Stimulated activated CD4-positive, alpha-beta T cell treated with anti-CD3 and anti-CD28 coated beads, Interleukin-1b, Interleukin-23, amount 100 ng/mL, for 4 hours (primary cell): ENCODE measurements at regions not wholly inside any gene's neighbourhood (a gene's known extent, or its start where the extent isn't known, plus 50 kb on each side); places are given as distances from the start of the nearest gene placed in this dataset.
"Not testable (repeated sequence)": the region's sequence is repeated elsewhere in the genome, so short reads cannot be mapped to it uniquely, and the experiment has no call there.

ENCODE experiments used
- DNase-seq, 2 donors: peaks; one replicate each; pipeline ENCODE4 v3.0.0-alpha.2; 2020; ENCODE audit warnings: low read depth in 2 of 2

DNA sequence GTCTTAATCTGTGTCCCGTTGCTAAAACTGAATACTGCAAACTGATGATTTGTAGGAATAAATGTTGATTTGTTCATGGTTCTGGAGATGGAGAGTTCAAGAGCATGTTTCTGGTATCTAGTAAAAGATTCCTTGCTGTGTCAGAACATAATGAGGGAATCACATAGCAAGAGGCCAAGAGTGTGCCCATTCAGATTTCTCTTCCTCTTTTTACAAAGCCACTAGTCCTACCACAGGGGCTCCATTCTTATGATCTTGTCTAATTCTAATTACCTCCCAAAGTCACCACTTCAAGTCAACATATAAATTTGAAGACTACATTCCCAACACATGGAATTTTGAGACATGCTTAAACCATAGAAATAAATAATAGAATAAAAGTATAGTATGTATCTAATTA, 608.8 kb upstream of the EPHA5 start:
- no peak for DNase-seq

DNA sequence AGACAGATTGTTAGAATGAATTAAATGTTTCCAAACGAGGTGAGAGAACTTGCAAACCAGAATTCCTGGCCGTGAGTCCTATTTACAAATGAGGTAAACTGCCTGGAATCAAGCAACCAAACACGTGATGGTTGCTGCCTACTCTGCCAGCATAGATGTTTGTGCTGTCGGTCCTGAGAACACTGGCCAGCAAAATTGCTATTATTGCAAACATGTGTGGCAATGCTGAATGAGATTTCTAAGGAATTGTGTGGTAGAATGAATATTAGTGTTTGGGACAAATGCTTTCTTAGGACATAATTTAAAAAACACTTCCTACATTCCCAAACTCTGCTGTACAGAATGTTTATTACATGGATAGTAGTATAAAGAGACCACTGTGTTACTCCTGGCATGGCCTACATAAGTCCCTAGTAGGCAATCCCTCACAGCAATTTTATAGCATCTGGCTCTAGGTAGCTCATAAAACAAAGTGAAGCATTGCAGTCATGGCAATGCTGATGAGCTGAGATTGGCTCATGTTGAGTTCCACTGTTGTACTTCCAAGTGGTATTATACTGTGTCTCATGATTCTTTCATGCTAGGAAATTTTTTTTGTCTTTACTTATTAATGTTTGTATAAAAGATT, 605.2 kb upstream of the EPHA5 start:
- no peak for DNase-seq

DNA sequence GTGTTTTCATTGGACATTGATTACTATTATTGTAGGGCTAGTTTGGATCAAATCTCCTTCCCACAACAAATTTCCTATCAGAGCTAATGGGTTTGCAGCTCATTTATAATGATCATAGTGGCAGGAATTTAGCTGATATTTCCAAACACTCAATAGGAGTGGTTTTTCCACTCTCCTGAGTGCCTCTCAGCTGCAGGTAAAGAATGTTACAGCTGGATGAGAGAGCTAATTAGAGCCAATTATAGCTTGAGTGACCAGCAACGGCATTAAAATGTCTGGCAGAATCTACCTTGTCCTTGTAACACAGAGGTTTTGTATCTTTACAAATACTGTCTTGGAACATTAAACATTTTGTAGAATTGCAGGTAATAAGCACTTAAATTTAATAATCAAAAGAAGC, 602.8 kb upstream of the EPHA5 start:
- DNase-seq: no peak

DNA sequence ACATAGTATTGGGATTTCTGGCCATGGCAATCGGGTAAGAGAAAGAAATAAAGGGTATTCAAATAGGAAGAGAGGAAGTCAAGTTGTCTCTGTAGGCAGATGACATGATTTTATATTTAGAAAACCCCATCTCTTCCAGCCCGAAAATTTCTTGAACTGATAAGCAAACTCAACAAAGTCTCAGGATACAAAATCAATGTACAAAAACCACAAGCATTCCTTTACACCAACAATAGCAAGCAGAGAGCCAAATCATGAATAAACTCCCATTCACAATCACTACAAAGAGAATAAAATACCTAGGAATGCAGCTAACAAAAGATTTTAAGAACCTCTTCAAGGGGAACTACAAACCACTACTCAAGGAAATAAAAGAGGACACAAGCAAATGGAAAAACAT, 600.1 kb upstream of the EPHA5 start:
- not testable (repeated sequence) for DNase-seq

DNA sequence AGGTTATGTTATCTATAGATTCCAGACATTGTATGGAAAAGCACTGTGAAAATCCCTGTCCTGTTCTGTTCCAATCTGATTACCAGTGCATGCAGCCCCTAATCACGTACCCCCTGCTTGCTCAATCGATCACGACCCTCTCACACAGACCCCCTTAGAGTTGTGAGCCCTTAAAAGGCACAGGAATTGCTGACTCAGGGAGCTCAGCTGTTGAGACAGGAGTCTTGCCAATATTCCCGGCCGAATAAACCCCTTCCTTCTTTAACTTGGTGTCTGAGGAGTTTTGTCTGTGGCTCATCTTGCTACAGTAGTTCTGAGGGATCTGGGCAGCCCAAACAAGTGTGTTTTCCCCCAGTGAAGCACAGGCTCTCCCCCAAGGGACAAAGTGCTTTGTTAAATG, 596.3 kb upstream of the EPHA5 start:
- DNase-seq: not testable (repeated sequence)

DNA sequence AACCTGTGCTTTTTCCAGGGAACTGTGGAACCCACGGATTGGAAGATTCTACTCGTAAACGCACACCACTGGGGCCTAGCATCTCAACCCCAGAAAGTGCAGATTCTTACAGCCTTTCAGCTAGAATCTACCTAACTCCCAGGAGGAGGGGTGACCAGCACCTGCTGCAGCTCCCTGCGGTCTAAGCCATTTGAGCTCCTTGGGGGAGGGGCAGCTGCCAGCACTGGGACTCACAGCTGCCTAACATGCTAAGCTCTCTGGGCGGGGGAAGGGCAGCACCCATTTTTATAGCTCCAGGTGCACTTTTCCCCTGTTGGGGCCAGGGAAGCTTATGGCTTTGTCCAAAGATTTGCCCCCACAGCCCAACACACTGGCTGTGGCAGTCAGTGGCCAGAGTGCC, 595.7 kb upstream of the EPHA5 start:
- no peak for DNase-seq

DNA sequence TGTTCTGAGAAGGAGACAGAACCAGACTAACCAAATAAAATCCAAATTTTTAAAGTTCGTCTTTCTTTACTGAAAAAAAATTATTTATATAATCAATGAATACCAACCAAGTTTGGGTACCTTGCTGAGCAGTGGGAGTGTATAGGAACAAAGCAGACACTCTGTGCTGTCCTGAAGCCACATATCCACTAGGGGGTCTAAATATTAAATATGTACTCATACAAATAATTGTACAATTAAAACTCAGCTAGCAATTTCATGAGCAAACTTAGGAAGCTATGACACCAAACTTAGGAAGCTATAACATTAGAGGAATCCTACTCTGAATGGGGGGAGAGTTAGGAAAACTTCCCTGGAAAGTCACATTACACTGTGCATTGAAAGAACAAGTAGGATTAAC, 582.0 kb upstream of the EPHA5 start:
- no peak for DNase-seq

DNA sequence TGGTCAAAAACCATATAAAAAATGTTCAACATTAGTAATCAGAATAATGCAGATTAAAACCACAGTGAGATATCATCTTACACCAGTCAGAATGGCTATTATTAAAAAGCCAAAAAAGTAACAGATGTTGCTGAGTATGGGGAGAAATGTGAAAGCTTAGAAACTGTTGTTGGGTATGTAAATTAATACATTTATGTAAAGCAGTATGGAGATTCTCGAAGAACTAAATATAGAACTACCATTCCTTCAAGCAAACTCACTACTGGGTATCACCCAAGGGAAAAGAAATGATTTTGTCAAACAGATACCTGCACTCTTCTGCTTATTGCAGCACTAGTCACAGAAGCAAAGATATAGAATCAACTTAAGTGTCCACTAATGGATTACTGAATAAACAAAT, 576.4 kb upstream of the EPHA5 start:
- DNase-seq: no peak

DNA sequence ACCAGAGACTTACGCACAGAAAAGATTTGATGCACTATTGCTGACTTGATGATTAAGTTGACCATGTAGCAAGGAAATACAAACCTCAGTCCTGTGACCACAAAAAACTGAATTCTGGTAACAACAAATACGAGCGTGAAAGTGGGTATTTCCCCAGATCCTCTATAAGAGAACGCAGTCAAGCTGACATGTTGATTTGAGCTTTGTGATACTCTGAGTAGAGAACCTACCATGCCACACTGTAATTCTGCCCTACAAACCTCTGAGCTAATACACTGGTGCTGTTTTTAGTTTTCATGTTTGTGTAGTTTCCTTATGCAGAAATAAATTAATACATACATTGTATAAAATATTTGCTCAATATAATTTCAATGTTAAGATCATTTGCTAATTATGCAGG, 565.6 kb upstream of the EPHA5 start:
- no peak for DNase-seq

DNA sequence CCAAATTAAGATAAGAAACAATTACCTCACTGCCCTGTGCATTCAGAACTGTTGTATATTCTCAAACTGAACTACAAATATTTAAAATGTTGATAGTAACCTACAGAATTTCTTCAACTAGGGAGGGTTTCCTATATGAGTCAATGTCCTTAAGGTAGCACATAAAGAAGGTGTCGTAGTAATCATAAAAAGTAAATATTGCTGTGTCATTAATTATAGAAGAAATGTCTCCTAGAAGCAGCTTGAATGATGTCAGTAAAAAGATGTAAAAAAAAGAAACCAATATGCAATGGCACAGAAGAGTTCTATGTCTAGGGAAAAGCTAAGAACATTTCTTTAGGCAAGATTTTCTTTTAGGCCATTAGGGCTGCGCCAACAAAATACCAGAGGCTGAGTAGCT, 559.6 kb upstream of the EPHA5 start:
- DNase-seq: no peak

DNA sequence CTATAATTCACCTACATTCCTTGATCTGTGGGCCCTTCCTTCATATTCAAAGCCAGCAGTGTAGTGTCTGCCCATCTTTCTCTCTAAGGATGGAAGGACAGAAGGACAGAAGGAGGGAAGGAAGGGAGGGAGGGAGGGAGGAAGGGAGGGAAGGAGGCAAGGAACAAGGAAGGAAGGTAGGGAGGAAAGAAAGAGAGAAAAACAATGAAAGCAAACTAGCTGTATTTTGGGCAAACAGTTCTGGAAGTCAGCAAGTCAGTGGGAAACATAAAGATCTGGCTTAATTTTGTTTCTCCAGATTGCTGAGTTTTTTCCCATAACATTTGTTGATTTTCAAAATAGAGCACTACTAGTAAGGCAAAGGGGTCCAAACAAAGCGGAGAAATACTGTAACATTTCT, 555.2 kb upstream of the EPHA5 start:
- DNase-seq: no peak

DNA sequence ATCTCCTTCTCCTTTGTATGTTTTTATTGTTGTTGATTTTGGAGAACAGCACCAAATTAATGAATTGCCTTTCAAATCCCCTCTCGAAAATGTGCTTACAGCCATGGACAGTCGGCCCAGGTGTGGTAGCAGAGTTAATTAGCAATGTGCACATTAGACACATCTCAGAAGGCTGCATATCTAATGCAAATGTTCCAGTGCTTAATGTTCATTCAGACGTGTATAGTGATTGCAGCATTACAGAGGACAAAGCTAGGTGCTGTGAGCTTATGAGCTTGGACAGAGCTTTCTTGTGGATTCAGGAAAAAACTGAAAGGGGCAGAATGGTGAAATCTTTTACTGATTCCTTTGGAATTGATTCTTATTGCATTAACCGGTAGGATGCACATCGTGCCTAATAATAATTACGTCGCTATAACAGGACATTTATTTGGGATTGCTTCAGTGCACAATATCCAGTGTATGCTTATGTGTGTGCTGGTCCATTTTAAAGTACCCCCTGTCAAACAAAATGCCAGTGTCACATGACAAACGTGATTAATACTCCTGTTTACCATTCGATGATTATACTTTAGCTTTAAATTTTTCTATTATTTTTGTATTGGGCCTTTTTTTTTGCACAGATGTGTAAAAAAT, 552.9 kb upstream of the EPHA5 start:
- no peak for DNase-seq

DNA sequence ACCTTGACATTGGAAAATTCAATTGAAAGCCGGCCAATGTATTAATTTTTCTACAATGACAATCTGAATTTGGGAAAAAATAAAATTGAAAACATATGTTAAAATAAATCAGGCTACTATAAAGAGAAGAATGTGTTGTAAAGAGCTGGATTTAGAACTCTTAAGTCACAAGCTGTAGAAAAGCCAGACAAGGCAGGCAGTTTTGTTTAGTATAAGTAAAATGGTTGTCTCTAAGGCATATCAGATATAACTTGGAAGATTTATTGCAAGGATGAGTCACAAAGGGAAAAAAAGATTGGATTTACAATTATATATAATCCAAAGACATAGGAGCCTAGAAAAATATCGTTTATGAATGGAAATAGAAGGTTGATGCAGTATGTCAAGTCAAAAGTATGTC, 549.1 kb upstream of the EPHA5 start:
- DNase-seq: no peak

DNA sequence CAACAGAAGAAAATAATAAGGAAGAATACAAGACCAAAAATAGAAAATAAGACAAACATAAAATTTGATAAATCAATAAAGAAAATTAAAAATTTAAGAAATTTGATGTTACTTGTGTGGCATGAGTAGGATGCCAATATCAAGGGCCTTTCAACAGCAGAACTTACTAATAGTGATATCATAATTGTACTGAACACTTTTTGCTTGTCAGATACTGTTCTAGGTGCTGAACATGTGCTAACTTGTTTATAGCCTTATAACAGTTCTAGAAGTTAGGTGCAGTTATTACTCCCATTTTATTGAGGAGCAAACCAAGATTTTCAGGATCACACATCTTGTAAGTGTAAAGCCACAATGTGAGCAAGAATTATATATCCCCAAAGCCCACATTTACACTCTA, 546.0 kb upstream of the EPHA5 start:
- DNase-seq: no peak

DNA sequence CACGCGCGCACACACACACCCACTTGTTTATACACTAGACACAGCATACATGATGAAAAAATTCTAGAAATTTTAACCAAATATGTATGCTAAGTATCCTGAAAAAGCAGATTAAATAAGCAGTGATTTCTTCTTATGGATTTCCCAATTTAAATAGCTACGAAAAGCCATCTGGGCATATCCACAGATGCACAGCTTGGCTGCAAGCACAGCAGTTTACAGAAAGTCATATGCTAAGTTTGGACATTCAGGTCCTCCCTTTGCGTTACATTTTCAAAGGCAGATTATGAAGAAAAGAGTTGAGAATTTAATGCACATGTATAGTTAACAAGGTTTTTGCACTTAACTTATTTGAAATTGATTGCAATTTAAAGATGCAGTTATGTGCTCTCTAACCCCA, 542.2 kb upstream of the EPHA5 start:
- no peak for DNase-seq

DNA sequence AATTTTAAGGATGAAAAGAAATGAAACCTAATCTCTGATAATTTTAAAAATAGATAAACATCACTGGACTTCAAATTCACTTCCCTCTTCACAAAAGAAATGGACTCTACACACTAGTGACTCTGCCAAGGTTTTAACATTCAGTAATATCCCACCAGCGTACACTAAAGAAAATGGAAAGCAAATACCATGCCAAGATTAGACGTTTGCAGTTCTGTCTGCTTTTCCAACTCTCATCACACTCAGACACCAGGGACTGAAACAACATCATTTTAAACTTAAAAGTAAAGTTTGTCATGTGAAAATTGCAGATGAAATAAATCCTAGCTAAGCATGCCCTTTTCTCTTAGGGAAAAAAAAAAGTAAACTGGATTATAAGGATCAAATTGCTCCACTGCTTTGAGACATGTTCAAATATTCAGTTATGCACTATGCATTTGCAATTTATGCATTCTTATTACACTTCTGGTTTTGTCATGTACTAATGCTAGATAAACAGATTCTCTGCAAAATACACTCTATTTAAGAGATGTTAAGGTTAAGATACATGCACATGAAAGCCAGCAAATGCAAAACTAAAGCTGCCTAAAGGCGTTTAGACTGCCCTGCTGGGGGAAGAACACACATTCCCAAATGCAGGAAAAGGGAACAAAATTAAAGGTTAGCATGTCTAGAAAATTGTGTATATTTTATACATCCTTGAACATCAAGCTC, 534.4 kb upstream of the EPHA5 start:
- DNase-seq: no peak

DNA sequence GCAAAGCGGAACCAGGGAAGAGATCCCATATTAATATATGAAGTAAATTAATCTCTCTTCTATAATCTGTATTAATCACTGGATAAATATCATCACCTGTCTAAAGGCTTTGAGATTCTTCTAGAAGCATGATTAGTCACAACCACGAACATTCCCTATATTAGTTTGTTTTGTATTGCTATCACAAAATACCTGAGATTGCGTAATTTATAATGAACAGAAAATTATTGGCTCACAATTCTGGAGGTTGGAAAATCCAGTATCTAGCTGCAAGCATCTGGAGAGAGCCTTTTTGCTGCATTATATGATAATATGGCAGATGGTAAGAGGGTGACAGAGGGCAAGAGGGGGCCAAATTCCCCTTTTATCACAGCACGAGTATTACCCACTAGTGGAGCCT, 532.6 kb upstream of the EPHA5 start:
- DNase-seq: no peak

DNA sequence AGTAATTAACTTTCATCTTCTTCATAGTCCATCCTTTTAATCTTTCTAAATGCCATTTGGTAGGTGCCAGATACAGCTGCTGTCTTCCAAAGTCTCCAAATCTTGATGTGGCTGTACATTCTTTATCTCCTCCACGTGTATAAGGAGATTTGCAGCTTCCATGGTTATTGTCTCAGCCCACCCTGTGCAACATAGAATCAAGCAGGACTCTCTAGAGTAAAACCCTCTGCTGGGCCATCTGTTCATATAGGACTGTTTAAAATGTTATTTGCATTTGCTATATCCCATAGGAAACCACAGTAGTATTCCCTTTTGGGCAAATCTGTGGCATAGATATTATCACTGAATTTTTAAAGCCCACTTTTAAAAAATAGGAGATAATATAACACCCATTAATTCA, 527.2 kb upstream of the EPHA5 start:
- no peak for DNase-seq

DNA sequence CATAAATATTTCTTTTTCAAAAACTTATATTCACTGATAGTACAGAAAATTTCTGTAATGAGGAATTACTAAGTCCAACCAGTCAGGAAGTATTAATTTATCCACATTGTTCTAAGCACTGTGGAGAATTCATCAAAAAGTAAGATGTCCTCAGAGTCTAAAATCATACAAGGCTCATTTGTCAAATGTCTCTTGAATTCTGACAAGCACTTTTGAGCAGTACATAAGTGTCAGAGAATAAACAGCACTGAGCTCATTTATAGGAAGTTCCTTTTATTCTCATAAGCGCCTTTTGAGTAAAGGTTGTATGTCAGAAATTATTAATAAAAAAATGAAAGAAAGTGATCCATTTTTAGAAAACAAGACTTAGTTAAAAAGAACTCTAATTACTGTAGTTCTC, 523.2 kb upstream of the EPHA5 start:
- no peak for DNase-seq

DNA sequence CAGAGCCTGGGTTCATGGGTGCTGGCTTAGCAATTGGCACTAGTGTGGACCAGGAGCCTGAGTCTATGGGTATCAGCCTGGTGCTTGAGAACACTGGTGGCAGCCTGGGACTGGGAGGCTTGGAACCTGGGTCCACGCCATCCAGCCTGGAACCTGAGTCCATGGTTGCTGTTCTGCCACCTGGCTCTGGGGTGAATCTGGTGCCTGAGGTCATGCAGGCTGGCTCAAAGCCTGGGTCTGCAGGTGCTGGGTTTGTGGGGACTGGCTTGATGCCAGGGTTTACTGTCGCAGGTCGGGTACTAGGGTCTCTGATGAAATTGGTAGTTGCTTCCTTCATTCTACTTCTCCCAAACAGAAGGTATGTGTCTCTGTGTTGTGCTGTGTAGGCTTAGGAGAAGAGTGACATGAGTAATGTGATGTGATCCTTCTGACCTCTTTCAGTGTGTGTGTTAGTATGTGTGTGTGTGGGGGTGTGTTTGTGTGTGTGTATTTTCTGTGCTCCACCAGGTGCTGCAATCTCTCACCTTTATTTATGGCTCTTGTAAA, 517.0 kb upstream of the EPHA5 start:
- DNase-seq: no peak

DNA sequence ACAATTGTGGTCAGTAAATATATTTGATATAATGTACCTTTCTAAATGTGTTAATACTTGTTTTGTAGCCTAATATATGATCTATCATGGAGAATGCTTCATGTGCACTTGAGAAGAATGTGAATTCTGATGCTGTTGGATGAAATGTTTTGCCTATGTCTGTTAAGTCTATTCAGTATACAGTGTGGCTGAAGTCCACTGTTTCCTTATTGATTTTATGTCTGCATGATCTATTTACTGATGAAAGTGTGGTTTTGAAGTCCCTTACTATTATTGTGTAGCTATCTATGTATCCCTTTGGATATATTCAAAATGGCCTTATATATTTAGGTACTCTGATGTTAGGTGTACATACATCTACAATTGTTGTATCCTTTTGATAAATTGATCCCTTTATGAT, 515.8 kb upstream of the EPHA5 start:
- DNase-seq: no peak

DNA sequence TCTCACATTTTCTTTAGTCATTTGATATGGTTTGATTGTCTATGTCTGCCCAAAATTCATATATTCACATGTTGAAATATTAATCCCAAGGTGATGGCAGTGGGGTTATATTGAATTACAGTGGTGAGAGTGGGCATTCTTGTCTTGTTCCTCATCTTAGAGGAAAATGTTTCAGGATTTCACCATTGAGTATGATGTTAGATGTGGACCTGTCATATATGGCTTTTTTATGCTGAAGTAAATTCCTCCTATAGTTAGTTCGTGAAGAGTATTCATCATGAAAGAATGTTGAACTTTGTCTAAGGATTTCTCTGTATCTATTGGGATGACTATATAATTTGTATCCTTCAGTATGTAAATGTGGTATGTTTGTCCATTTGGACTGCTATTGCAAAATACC, 512.3 kb upstream of the EPHA5 start:
- DNase-seq: no peak

DNA sequence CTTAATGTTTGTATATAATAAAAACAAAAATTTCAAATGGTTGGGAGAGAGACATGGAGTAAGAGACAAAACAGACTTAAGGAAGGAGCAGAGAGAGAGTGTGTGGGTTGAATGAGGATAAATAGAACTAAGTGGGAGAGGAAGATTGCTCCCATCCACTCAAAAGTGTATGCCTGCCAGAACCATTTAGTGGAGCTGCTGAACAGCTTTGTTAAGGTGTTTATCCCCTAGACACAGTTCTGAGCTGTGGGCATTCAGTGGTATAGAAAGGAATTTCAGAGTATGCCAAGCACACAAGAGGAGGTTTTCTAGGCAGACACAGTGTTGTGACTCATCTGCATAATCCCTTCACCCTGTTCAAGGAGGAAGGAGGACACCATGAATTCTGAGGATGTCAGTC, 508.6 kb upstream of the EPHA5 start:
- no peak for DNase-seq
